GM19324 (cell line): ENCODE measurements at regions not wholly inside any gene's neighbourhood (a gene's known extent, or its start where the extent isn't known, plus 50 kb on each side); places are given as distances from the start of the nearest gene placed in this dataset.
"Not testable (repeated sequence)": the region's sequence is repeated elsewhere in the genome, so short reads cannot be mapped to it uniquely, and the experiment has no call there.

Source experiments
- ATAC-seq: cut with Tn5 transposase; IDR thresholded peaks from one replicate; pipeline ENCODE4 v1.9.1; 2021; ENCODE audit warnings: mild to moderate bottlenecking, moderate library complexity; ENCODE audit not compliant: unreplicated experiment, low FRiP score

DNA sequence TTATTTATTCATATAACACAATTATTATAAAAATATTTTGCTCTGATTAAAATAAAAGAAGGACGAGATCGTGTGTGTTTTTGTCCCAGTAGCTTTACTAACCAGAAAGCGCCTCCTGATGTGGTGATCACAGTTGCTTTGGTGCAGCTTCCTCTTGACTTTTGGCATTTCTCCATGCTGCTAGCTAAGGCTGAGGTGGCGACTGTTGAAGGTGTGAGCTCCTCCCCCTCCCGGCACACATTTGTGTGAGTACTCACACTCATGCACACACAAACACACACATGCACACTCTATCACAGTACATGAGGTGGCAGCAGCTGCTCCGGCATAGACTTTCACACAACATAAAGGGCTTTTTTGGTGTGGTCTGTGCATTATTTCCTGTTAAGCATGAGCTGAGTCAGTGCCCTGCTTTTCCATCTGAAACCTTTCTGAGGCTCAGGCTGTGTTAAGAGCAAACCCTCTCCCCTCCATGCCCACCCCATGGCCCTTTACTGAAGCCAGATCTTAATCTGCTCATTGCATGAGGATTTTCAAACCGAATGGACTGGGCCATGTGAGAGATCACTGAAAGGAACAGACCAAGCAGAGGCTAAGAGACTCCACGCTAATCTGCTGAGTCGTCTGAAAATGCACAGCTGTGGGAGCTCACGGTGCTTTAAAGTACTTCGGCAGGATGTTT is 53.3 kb downstream of the FOXD4L1 start:
- ATAC-seq: peak; percentile 61

GRCh38 chr2:113559820-113560219 is 61.4 kb downstream of the FOXD4L1 start:
- ATAC-seq: not testable (repeated sequence)

- ATAC-seq: peak; percentile 67
These were observed 64.2 kb downstream of the FOXD4L1 start for GRCh38 chr2:113562662-113563061.

DNA sequence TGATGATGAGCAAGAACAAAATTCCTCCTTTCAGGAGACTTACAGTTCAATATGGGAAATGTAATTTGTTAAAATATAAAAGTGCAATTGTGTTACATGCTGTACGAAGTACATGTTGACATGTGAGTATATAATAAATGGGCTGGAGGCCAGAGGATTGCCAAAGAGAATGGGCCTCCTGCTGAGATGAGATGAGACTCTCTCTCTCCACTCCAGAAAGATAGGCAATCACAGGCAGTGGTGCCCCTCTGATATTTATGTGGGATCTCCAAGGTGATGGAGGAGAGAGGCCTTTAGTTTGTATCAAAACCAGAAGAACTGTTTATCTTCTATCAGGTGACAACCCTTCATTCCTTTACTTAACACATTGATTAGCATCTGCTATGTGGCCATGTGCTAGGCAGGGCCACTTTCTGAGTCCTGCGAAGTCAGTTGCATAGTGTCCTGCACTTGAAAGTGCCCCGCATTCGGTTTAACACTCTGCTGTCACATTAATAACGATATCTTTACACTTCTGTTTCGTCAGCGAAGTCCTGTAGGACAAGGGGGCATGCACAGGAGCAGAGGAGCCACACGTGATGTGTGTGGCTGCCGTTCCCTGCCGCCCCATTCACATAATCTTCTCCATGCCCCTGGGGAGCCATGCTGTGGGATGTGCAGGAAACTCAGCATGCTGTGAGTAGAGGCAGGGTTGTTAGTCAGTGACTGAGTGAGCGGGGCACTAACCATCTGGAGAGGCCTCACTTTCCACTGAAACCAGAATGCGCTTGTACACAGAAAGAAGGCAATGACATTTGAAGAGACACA is 60.2 kb upstream of the RABL2A start:
- ATAC-seq: not testable (repeated sequence)

GRCh38 chr2:113567481-113567849 is 59.6 kb upstream of the RABL2A start:
- ATAC-seq: not testable (repeated sequence)

DNA sequence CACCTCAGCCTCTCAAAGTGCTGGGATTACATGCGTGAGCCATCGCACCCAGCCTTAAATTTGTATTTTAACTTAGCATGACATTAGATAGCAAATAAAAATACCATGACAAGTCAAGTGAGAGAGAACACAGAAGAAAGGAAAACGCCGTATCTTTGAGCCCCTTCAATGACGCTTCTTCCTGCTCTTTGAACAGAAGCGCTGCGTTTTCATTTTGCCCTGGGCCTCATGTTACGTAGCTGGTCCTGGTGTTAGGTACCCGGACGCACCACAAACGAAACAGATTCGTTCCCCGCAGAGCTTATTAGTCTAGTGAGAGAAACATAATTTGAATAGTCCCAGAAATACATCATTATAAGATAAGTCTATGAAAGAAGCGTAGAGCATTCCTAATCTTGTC is 58.8 kb upstream of the RABL2A start:
- ATAC-seq: not testable (repeated sequence)

DNA sequence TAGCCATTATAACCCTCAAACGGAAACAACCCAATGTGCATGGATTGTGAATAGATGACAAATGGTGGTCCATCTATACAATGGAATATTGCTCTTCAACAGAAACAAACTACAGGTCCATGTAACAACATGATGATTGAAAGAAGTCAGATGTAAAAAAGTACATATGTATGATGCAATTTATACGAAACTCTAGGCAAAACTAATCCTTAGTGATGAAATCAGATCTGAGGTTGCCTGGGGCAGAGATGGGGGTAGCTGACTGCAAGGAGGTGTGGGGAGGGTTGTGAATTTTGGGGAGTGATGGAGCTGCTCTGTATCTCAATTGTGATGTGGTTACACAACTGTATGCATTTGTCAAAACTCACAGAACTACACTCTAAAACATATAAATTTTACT is 57.0 kb upstream of the RABL2A start:
- not testable (repeated sequence) for ATAC-seq

DNA sequence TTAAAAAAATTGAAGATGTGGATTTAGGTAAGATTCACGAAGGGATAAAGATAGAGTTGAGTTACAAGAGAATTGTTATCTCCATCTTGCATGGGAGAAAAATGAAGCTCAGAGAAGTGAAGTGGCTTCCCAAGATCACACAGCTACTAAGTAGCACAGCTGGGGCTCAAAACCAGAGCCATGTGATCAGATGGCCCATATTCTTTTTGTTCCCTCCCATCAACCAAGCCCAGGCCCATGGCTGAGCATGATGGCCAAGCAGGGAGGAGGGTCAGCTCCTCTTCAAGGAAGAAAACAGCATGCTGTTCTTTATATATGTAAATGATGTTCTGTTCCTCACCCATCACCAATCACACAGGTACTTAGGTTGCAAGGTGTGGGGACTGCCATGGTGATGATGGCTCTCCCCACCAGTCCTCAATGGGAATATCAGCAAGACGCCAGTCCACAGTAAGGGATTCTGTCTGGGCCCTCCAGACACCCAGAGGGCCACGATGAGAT is 56.5 kb upstream of the RABL2A start:
- ATAC-seq: not testable (repeated sequence)

- ATAC-seq: not testable (repeated sequence)
These were observed 55.5 kb upstream of the RABL2A start for GRCh38 chr2:113571482-113572068.

GRCh38 chr2:113575721-113576120 is 51.3 kb upstream of the RABL2A start:
- ATAC-seq: not testable (repeated sequence)

DNA sequence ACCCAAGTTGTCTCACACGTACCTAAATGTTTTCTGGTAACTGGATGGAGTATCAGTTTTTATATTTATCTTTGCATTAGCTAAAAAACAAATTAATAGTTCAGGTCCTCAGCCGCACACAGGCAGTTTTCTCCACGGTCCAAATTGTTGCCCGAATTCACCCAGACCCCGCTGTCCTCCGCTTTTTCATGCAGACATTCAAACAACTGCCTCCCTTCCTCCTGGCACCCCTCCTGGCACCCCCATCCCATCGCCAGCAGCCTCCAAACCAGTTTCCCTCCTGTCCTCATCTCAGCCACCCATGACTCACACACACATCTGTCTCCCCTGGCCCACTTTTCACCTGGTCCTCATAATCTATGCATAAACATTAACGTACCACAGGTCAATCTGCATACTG is 50.7 kb upstream of the RABL2A start:
- not testable (repeated sequence) for ATAC-seq
